AG08396 (cell line): ENCODE measurements at regions not wholly inside any gene's neighbourhood (a gene's known extent, or its start where the extent isn't known, plus 50 kb on each side); places are given as distances from the start of the nearest gene placed in this dataset.

Experiments
- DNase-seq: peaks from one replicate; pipeline ENCODE4 v3.0.0; 2012; ENCODE audit warnings: low spot score, mixed read lengths

DNA sequence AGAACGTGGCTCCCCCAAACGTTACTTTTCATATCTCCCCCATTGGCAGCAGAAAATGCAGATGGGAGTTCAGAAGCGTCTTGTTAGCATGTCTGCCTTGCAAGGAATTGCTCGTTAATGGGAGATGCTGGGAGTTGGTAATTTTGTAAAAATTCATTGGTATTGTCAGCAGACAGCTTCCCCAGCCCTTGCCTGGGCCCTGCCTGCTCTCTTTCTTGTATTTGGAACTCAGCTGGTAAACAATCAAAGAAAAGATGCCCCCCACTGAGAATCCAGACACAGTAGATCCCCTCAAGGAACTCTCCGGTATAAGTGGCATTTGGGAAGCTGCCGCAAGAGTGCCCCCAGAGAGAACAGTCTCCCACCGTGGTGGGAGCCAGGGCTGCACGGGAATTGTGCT is 94.4 kb upstream of the IGSF21 start:
- DNase-seq, result no peak

DNA sequence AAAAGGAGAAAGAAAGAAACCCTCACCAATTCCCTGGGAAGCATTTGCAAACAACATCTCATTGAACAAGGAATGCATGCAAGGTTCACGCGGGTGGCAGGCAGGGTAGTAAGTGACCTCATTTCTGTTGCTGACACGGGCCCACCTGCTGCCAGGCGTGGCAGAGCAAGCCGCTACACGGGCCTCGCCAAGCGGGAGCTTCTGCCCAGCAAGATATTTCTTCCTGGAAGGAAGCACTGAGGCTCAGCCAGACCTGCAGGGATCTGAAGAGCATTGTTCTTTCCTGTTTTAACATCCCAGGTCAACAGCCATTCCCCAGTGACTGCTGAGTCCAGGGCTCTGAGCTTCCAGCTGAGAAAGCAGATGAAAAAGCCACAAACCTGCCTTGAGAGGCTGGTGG is 91.9 kb upstream of the IGSF21 start:
- no peak for DNase-seq

DNA sequence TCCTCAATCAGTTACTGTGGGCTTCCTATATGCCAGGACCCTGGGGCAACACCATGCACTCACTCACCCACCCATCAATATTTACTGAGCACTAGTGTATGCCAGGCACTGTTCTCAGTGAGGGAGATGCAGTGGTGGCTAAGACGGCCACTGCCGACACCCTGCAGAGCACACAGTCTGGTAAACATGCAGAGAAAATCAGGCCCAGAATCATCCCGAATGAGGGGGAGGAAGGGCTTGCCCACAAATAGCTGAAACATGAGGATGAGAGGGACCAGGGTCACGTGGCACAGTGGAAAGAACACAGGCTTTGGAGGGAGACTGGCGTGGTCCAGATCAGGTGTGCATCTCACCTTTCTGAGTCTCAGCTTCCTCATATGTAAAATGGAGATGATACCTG is 89.2 kb upstream of the IGSF21 start:
- no peak for DNase-seq

DNA sequence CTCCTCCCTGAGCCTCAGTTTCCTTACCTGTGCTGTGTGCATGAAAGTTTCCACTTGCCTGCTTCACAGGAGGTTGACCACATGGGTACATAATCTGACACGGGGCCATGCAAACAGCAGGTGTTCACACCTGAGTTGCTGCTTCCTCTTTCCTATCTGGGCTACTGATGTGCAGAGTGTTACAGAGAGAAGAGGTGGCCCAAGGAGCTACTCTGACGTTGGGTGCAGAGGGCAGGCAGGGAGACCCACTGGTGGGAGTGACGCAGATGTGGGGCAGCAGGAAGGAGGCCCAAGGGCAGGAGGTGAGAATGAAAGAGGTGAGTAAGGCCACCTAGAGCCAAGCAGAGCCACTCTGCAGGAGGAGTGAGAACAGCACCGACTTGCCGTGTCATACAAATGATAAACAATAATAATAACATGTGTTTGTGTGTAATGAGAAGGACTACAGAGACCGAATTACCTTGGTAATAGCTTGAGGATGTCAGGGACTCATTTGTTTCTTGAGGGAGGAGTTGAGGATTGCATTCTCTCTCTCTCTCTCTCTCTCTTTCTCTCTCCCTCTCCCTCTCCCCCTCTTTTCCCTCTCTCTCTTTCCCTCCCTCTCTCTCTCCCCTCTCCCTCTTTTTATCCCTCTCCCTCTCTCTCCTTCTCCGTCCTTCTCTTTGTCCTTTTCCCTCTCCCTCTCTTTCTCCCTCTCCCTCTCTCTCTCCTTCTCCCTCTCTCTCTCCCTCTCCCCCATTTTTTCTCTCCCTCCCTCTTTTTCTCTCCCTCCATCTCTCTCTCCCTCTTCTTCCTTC is 87.4 kb upstream of the IGSF21 start:
- DNase-seq, result no peak

DNA sequence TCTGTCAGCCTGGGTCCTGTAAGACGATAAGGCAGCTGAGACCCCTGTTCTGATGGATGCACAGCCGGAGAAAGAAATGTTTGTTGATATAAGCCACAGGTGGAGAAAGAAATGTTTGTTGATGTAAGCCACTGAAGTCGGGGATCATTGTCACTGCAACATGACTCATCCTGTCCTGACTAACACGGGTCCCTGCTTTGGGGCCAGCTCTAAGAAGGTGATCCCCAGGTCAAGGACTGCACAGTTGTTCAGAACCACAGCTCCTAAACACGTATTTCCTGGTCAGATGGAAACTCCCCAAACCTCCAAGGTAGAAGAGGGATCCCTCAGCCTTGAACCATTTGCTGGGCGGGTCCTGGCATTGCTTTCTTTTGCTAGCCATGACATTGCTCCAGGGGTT is 86.4 kb upstream of the IGSF21 start:
- no peak for DNase-seq

DNA sequence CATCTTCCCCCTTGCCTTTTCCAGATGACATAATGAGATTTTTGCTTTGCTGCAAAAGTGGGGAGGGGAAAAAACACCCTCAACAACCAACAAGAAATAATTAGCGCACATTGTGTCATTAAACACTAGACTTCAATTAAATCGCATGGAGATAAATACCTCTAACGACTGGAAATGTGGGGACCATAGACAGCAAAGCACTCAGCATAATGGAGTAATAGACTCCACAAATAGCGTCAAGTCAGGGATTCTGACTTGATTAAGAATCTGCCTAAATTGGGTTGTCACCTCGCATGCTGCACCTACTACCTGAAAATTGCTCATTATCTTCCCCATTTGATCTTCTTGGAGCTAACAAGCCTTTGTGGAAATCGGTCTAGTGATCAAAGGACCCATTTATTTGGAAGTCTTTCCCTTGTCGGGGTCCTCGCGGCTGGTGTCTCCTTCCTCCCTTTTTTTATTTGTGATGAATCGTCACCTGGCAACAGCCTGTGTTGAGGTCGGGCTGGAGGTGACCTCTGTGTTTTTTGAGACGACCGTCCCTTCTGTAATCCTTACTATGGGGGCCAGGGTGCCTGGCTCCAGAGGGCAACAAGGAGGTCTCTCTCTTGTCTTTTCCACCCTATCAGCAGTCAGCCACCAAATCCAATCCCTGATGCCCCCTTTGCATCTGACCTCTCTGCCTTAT is 75.3 kb upstream of the IGSF21 start:
- DNase-seq, result no peak

DNA sequence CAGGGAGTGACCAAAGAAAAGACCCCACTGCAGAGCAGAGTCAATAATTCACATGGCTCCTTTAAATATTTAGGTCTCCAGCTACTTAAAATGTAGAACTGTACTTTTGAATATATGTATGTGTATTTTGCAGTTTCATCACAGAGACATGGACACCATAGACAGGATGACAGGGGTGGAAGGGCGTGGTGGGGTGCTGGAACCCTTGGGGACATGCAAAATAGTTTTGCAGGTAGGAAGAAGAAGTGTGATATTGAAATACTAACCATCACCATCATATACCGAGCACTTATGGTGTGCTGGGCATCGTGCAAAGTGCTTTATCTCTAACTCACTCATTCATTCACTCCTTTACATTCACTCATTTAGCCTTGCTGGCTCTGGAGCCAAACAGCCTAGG is 72.5 kb upstream of the IGSF21 start:
- DNase-seq, result no peak

DNA sequence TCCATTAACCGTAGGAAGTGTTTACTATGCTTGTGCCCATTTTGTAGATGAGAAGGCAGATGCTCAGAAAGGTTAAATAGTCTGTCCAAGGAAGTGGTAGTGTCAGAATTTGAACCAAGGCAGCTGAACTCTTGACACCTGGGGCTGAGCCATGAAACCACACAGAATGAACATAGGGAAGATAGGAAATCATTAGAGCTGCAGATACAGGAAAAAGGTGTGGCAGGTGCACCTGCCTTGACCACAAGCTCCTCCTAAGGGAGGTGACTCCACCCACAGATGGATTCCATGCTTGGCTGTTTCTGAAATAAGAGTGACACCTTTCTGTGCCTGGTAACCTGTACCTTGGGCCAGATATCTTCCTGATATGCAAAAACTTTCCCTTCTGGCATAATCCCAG is 69.9 kb upstream of the IGSF21 start:
- DNase-seq, result no peak

DNA sequence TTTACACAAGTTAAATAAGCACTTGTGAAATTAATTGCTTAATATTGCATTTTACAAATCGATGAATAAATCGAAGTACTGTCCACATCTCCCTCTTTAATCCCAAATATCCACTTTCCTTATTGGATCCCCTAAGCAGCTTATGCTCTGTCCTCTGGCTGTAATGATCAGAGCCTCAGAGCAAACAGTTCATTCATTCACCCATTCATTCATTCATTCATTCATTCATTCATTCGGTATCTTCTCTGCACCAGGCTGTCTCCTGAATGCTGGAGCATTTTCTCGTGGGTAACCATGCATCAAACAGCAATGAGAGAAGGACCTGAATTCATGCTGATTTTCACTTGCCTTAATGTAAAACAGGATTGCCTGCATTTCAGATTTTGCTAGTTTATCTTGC is 69.5 kb upstream of the IGSF21 start:
- DNase-seq, result no peak

DNA sequence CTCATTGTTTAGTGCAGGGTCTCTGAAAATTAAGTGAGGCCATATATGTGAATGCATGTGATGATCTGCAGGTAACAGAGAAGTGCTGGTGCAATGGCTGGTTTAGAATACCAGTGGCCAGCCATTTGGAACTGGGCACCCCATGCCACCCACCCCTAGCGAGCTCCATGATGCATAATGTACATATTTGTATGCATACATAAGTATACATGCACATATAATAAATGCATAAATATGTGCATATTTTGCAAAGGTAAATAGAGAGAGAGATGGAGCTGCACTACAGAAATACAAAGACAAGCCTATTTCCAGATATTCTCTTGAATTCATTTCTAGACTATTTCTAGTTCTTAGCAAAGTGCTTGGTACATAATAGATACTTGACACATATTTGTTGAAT is 68.5 kb upstream of the IGSF21 start:
- DNase-seq, result no peak

DNA sequence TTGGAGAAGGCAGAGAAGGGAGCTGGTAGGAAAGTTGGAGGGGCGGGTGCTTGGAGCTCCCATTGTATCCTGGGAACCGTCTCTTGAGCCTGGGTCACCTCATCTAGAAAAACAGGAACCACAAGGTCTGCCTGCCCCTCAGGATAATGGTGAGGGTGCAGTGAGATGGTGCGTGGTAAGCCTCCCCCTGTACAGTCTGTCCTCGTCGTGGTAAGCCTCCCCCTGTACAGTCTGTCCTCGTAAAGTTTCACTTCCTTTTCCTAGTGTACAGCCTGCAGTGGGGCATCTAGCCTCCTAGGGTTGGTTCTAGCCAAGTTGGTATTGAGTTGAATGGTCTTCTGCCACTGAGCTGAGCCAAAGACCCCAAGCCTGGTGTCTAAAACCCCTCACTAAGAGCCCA is 66.5 kb upstream of the IGSF21 start:
- no peak for DNase-seq

DNA sequence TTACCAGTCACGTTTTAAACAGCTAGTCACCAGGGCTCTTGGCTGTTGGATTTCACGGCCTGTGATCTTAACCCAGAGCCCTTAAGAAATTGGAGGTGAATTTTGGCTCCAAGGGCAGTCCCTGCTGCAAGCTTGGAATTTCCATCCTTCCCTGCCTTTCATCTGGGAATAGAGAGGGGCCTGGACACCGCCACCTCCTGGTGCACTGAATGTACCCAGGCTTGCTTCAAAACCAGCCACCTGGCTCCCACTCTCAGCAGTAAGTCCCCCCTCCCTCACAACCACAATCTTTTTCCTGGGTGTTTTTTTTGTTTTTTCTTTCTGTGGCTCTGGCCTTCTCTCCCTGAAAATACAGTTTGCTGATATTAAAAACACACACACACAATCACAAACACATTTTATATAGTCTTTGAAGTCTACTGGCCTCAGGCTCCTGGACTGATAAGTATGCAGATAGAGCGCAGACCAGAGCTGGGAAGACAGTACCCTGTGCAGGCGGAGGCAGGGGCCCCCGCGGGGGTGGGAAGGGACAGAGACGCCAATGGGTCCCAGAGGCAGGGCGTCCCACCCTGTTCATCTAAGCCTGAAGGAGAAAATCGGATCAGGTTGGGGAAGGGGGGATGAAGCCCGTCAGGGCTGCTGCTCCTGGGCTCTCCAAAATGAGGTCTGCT is 65.8 kb upstream of the IGSF21 start:
- DNase-seq, result no peak

DNA sequence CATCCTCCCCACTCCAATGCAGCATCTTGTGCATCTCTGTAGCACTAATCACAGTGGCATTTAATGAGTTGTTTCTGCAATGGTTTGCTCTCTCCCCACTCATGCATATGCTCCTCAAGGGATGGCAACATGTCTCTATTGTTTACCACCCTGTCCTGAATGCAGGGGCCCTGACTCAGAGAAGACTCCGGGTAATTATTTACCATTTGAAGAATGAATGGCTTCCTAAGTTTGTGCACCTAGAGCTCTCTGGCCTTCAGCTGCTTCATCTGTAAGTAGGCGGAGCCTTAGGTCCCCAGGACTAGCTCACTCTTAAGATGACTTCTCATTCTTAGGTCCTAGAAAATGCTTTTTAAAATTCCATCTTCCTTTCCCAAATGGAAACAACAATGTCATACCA is 63.7 kb upstream of the IGSF21 start:
- DNase-seq, result no peak

DNA sequence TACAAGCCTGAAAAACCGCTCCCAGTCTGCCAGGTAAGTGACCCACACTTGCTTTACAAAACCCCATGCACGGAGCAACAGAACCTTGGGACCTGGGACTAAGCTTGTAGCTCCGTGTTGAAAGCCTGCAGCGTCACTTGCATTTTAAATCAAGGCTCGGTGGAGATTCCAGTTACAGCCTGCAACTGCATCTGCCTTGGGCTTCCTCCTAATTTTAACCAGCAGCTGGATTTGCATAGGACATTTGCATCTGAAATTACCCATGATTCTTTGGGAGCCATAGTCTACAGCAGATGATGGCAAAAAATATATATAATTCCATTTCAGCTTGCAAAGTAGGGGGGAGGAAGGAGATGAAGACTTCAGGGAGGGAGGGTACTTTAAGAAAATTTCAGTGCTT is 62.4 kb upstream of the IGSF21 start:
- DNase-seq, result no peak

DNA sequence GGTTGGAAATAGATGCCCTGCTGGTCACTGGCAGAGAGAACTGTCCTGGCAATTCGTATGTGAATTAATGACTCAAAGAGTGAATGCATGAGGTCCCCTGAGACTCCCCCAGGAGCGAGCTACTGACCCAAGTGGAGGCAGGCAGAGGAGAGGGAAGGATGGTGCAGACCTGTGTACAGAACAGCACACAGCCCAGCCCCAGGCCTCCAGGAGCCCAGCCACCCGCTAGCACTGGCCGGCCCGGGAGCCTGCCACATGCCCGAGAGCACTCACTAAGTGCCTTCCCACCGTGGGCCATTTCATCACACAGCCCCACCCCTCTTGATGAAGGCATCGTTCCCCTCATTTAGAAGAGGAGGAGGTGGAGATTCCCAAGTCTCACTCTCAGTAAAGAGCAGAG is 62.0 kb upstream of the IGSF21 start:
- DNase-seq, result no peak

DNA sequence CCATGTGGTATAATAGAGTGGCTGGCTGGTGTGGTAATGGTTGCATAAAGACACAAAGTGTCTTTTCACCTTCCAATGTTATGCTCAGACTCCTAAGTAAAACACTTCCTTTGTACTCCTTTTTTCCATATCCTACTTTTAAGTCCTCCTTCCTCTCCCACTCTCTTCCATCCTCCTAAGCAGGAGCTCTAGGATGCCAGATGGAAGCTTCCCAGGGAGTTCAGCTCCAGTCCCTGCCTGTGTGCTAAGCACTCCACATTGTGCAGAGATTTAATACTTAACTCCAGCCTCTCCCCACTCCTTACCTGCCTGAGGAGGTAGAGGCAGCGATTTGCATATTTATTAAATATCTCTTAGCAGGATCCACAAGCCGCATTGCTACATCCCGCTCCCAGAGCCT is 60.5 kb upstream of the IGSF21 start:
- no peak for DNase-seq

DNA sequence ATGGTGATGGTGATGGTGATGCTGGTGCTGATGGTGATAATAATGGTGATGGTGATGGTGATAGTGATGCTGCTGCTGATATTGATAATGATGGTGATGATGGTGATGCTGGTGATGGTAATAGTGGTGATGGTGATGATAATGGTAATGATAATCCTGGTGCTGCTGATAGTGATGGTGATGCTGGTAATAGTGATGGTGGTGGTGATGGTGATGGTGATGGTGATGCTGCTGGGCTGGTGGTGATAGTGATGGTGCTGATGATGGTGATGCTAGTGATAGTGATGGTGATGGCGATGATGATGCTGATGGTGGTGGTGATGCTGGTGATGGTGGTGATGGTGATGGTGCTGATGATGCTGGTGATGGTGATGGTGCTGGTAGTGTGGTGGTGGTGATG is 58.4 kb upstream of the IGSF21 start:
- DNase-seq, result no peak

DNA sequence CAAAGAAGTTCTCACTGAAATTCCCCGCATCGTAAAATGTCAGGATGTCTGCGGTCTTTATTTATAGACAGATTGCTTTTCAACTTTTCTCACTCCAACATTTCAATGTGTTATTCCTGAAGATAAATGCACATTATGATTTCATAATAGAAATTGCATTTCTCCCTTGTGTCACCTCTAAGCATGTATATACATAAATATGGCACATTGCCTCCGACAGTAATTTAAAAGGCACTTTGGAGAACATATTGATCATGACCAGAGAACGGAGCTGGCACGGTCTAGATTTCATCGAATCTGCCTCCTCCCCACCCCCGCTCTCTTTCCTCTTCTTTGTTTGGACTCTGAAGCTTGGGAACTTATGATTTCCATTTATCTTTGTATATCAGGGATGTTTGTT is 54.9 kb upstream of the IGSF21 start:
- DNase-seq, result no peak

DNA sequence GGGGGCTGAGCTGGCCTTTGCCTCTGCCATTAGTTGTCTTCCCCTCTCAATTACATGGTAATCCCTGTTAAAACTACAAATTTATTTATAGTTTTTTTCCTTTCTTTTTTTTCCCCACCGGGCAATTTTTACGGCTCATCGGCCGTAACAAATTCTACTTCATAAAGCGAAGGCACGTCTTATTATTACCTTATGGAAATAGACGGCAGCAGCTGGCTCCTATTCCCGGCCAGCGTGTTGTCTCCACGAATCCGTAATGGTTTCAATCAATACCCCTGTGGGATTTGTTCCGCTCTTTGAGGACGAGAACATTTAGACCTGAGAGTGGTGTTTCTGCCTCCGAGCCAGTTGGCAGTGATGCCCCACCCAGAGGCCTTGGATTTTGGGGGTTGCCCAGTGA is 52.4 kb upstream of the IGSF21 start:
- DNase-seq, result no peak

DNA sequence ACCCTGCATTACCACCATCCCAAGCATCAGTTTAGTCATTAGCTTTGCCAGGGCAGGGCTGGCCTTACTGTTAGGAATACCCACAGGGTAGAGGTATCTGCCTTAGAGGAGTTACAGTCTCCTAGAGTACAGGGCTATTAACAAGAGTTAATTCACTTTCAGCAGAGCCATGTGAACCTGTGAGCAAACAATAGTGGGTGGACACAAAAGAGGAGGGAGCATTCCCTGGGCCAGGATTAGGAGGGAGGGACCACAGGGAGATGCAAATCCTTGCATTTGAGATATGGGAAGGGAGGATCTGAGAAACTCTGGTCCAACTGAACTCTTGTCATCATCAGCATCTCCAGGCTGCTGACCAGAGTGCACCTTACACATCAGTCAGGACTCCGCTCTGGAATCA is 51.1 kb upstream of the IGSF21 start:
- DNase-seq, result no peak

DNA sequence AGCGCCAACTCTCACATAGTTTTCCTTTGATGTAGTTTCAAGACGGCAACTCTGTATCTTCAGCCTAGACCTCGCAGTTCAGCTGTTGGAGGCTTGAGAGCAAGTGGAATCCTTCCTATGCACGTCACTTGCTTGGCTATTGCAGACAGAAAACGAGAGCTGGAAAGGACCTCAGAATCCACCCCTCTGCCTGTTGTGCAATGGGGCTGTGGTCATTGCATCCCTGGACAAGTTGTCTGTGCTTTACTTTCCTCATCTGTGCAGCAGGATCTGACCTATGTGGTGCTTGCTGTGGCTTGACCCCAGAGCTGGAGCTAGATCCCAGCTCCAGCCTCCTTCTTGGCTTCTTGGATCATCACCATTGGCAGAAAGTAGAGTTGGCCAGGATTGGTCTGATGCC is 50.0 kb upstream of the IGSF21 start:
- no peak for DNase-seq
